Effector memory CD8-positive, alpha-beta T cell (primary cell): ENCODE measurements at regions not wholly inside any gene's neighbourhood (a gene's known extent, or its start where the extent isn't known, plus 50 kb on each side); places are given as distances from the start of the nearest gene placed in this dataset.
"Not testable (repeated sequence)": the region's sequence is repeated elsewhere in the genome, so short reads cannot be mapped to it uniquely, and the experiment has no call there.

Experiments used
- ATAC-seq: fragments of 150-1000 bp; cut with Tn5 transposase; replicated peaks from 2 replicates; pipeline ENCODE4 v1.10.0; 2021; ENCODE audit warnings: mild to moderate bottlenecking, moderate library complexity
- DNase-seq, 3 experiments: peaks; one replicate each; pipeline ENCODE4 v3.0.0; 2021
- H3K27ac Mint-ChIP-seq, 2 donors: one replicate each; pipeline ENCODE4 v1.8.0; 2022; ENCODE audit warnings: mild to moderate bottlenecking in 2 of 2, mixed read lengths in 2 of 2, moderate library complexity in 2 of 2
- H3K27me3 Mint-ChIP-seq, 2 donors: one replicate each; pipeline ENCODE4 v1.8.0; 2022; ENCODE audit warnings: mixed read lengths in 2 of 2
- H3K36me3 Mint-ChIP-seq: one replicate; pipeline ENCODE4 v1.8.0; 2022; ENCODE audit warnings: mild to moderate bottlenecking, moderate library complexity, mixed read lengths; ENCODE audit not compliant: insufficient read depth
- H3K4me1 Mint-ChIP-seq, 2 donors: one replicate each; pipeline ENCODE4 v1.8.0; 2022; ENCODE audit warnings: low read depth in 2 of 2, mixed read lengths in 2 of 2
- H3K4me3 Mint-ChIP-seq, 2 donors: one replicate each; pipeline ENCODE4 v1.8.0; 2022; ENCODE audit warnings: mild to moderate bottlenecking in 2 of 2, mixed read lengths in 2 of 2, moderate library complexity in 2 of 2
- H3K9me3 Mint-ChIP-seq, 2 donors: one replicate each; pipeline ENCODE4 v1.8.0; 2022; ENCODE audit warnings: mixed read lengths in 2 of 2

- no peaks in the 10 kb centered on the region for H3K9me3 Mint-ChIP-seq
Measured at GRCh38 chr1:194848846-194849245, 1662.4 kb upstream of the B3GALT2 start.

GRCh38 chr1:194846488-194846887 lies 1660.1 kb upstream of the B3GALT2 start:
- H3K4me1 Mint-ChIP-seq: no peaks in the 10 kb centered on the region
- no peaks in the 10 kb centered on the region for H3K9me3 Mint-ChIP-seq
- H3K27me3 Mint-ChIP-seq: no peaks in the 10 kb centered on the region
- no peak overlapping the region for H3K27ac Mint-ChIP-seq
- H3K36me3 Mint-ChIP-seq: no peaks in the 10 kb centered on the region
- ATAC-seq (no peak), DNase-seq (no peak)
- no peak overlapping the region for H3K4me3 Mint-ChIP-seq

More at GRCh38 chr1:194848846-194849245, 1662.4 kb upstream of the B3GALT2 start:
- H3K36me3 Mint-ChIP-seq: no peaks in the 10 kb centered on the region
- no peak overlapping the region for H3K4me3 Mint-ChIP-seq
- DNase-seq: no peak
- ATAC-seq: no peak
- no peaks in the 10 kb centered on the region for H3K4me1 Mint-ChIP-seq
- H3K27ac Mint-ChIP-seq: no peak overlapping the region
- no peaks in the 10 kb centered on the region for H3K27me3 Mint-ChIP-seq

GRCh38 chr1:194843077-194843476 lies 1656.7 kb upstream of the B3GALT2 start:
- Mint-ChIP-seq H3K4me3 (no peak overlapping the region), H3K4me1 (no peaks in the 10 kb centered on the region), H3K36me3 (no peaks in the 10 kb centered on the region), H3K27ac (no peak overlapping the region), H3K9me3 (no peaks in the 10 kb centered on the region), H3K27me3 (no peaks in the 10 kb centered on the region)
- DNase-seq (no peak), ATAC-seq (no peak)

- H3K27ac Mint-ChIP-seq: no peak overlapping the region
- DNase-seq: no peak
- H3K36me3 Mint-ChIP-seq: no peaks in the 10 kb centered on the region
- H3K27me3 Mint-ChIP-seq: no peaks in the 10 kb centered on the region
- H3K9me3 Mint-ChIP-seq: peaks cover 0 to 7% of the 10 kb centered on the region in 2 donors
- no peak for ATAC-seq
- H3K4me3 Mint-ChIP-seq: no peak overlapping the region
- H3K4me1 Mint-ChIP-seq: no peaks in the 10 kb centered on the region
Measured at GRCh38 chr1:194833111-194833510, 1646.7 kb upstream of the B3GALT2 start.

GRCh38 chr1:194831595-194831994 lies 1645.2 kb upstream of the B3GALT2 start:
- H3K4me3 Mint-ChIP-seq, H3K27ac Mint-ChIP-seq, DNase-seq, H3K4me1 Mint-ChIP-seq, ATAC-seq, H3K27me3 Mint-ChIP-seq, H3K36me3 Mint-ChIP-seq, H3K9me3 Mint-ChIP-seq: not testable (repeated sequence)

GRCh38 chr1:194830387-194830786 lies 1644.0 kb upstream of the B3GALT2 start:
- no peaks in the 10 kb centered on the region for H3K27me3 Mint-ChIP-seq
- H3K4me1 Mint-ChIP-seq: no peaks in the 10 kb centered on the region
- H3K9me3 Mint-ChIP-seq: peaks cover 0 to 7% of the 10 kb centered on the region in 2 donors
- H3K4me3 Mint-ChIP-seq: no peak overlapping the region
- H3K27ac Mint-ChIP-seq: no peak overlapping the region
- DNase-seq (no peak), ATAC-seq (no peak)
- H3K36me3 Mint-ChIP-seq: no peaks in the 10 kb centered on the region

GRCh38 chr1:194829492-194829891 lies 1643.1 kb upstream of the B3GALT2 start:
- no peaks in the 10 kb centered on the region for H3K4me1 Mint-ChIP-seq
- H3K27ac Mint-ChIP-seq: no peak overlapping the region
- no peaks in the 10 kb centered on the region for H3K36me3 Mint-ChIP-seq
- no peaks in the 10 kb centered on the region for H3K27me3 Mint-ChIP-seq
- H3K9me3 Mint-ChIP-seq: peaks cover 0 to 7% of the 10 kb centered on the region in 2 donors
- ATAC-seq (no peak), DNase-seq (no peak)
- H3K4me3 Mint-ChIP-seq: no peak overlapping the region

GRCh38 chr1:194825382-194825781 lies 1639.0 kb upstream of the B3GALT2 start:
- peaks cover 0 to 6% of the 10 kb centered on the region in 2 donors for H3K9me3 Mint-ChIP-seq

GRCh38 chr1:194821091-194821490 lies 1634.7 kb upstream of the B3GALT2 start:
- no peak overlapping the region for H3K27ac Mint-ChIP-seq

More at GRCh38 chr1:194825382-194825781, 1639.0 kb upstream of the B3GALT2 start:
- no peak for DNase-seq
- Mint-ChIP-seq H3K4me3 (no peak overlapping the region), H3K4me1 (no peaks in the 10 kb centered on the region), H3K27ac (no peak overlapping the region), H3K36me3 (no peaks in the 10 kb centered on the region), H3K27me3 (no peaks in the 10 kb centered on the region)
- ATAC-seq: no peak

GRCh38 chr1:194818674-194819073 lies 1632.3 kb upstream of the B3GALT2 start:
- no peaks in the 10 kb centered on the region for H3K36me3 Mint-ChIP-seq
- DNase-seq (no peak), ATAC-seq (no peak)
- peaks cover 0 to 7% of the 10 kb centered on the region in 2 donors for H3K9me3 Mint-ChIP-seq
- H3K4me1 Mint-ChIP-seq: no peaks in the 10 kb centered on the region
- H3K4me3 Mint-ChIP-seq: no peak overlapping the region
- no peaks in the 10 kb centered on the region for H3K27me3 Mint-ChIP-seq
- H3K27ac Mint-ChIP-seq: no peak overlapping the region

More at GRCh38 chr1:194821091-194821490, 1634.7 kb upstream of the B3GALT2 start:
- Mint-ChIP-seq H3K27me3 (no peaks in the 10 kb centered on the region), H3K4me1 (no peaks in the 10 kb centered on the region), H3K9me3 (peaks cover 0 to 2% of the 10 kb centered on the region in 2 donors), H3K4me3 (no peak overlapping the region), H3K36me3 (no peaks in the 10 kb centered on the region)
- ATAC-seq (no peak), DNase-seq (no peak)

- H3K4me3 Mint-ChIP-seq: no peak overlapping the region
- no peaks in the 10 kb centered on the region for H3K4me1 Mint-ChIP-seq
- DNase-seq (no peak), ATAC-seq (no peak)
- H3K27me3 Mint-ChIP-seq: no peaks in the 10 kb centered on the region
- peaks cover 0 to 9% of the 10 kb centered on the region in 2 donors for H3K9me3 Mint-ChIP-seq
- no peaks in the 10 kb centered on the region for H3K36me3 Mint-ChIP-seq
- H3K27ac Mint-ChIP-seq: no peak overlapping the region
Measured at GRCh38 chr1:194816859-194817258, 1630.4 kb upstream of the B3GALT2 start.

- no peak overlapping the region for H3K27ac Mint-ChIP-seq
- H3K36me3 Mint-ChIP-seq: no peaks in the 10 kb centered on the region
- no peak overlapping the region for H3K4me3 Mint-ChIP-seq
- H3K4me1 Mint-ChIP-seq: no peaks in the 10 kb centered on the region
- DNase-seq: no peak
- H3K9me3 Mint-ChIP-seq: peaks cover 0 to 6% of the 10 kb centered on the region in 2 donors
- no peak for ATAC-seq
- no peaks in the 10 kb centered on the region for H3K27me3 Mint-ChIP-seq
Measured at GRCh38 chr1:194813096-194813495, 1626.7 kb upstream of the B3GALT2 start.

- DNase-seq (no peak), ATAC-seq (no peak)
- no peaks in the 10 kb centered on the region for H3K27me3 Mint-ChIP-seq
- no peak overlapping the region for H3K4me3 Mint-ChIP-seq
- peaks cover 0 to 4% of the 10 kb centered on the region in 2 donors for H3K9me3 Mint-ChIP-seq
- no peaks in the 10 kb centered on the region for H3K4me1 Mint-ChIP-seq
- no peaks in the 10 kb centered on the region for H3K36me3 Mint-ChIP-seq
- no peak overlapping the region for H3K27ac Mint-ChIP-seq
Measured at GRCh38 chr1:194809665-194810064, 1623.3 kb upstream of the B3GALT2 start.

GRCh38 chr1:194809215-194809614 lies 1622.8 kb upstream of the B3GALT2 start:
- no peaks in the 10 kb centered on the region for H3K4me1 Mint-ChIP-seq
- H3K27ac Mint-ChIP-seq: no peak overlapping the region
- H3K9me3 Mint-ChIP-seq: peaks cover 0 to 4% of the 10 kb centered on the region in 2 donors
- no peaks in the 10 kb centered on the region for H3K27me3 Mint-ChIP-seq
- DNase-seq (no peak), ATAC-seq (no peak)
- H3K4me3 Mint-ChIP-seq: no peak overlapping the region
- no peaks in the 10 kb centered on the region for H3K36me3 Mint-ChIP-seq
